ENCODE measurements at regions not wholly inside any gene's neighbourhood (a gene's known extent, or its start where the extent isn't known, plus 50 kb on each side); places are given as distances from the start of the nearest gene placed in this dataset.

- ChIA-PET CTCF (no interaction called here), POLR2A (ENCODE audit: unreplicated experiment) (no interaction called here)
- no peaks in the 10 kb centered on the region for H3K9me2 ChIP-seq (replicated peaks; ENCODE audit: low read length)
- BruUV-seq (replicated peaks), result no TSS peak
- H3K9ac ChIP-seq (ENCODE audit: low read length), result no peak overlapping the region
- no peak for DNase-seq
- H3K4me2 ChIP-seq (ENCODE audit: low read length), result no peak overlapping the region
- H2AFZ ChIP-seq (ENCODE audit: low read length), result no peak overlapping the region
- no peaks in the 10 kb centered on the region for H3K36me3 ChIP-seq (ENCODE audit: low read depth, low read length)
- H3K4me1 ChIP-seq (ENCODE audit: insufficient read depth, low read length), result peaks cover 11% of the 10 kb centered on the region
- no peak overlapping the region for H3K27ac ChIP-seq (ENCODE audit: low read length)
- H3K9me3 ChIP-seq (ENCODE audit: low read length), result no peaks in the 10 kb centered on the region
- peaks cover 9% of the 10 kb centered on the region; the same call in 1 of the 2 replicates for H3K27me3 ChIP-seq (ENCODE audit: low read length)
- H3K79me2 ChIP-seq (ENCODE audit: low read length), result no peaks in the 10 kb centered on the region
- H3F3A ChIP-seq (ENCODE audit: low read length, unreplicated experiment), result no peaks in the 10 kb centered on the region
- no peak overlapping the region for H3K4me3 ChIP-seq (ENCODE audit: low read length)
- intact Hi-C loops (cut with micrococcal nuclease), result no loop called here
- no peak for ATAC-seq
- TF ChIP-seq EZH2phosphoT487 (IDR thresholded peaks at IDR 0.05; ENCODE audit: borderline replicate concordance, low read length), result no peak
- TF ChIP-seq CTCF (conservative IDR thresholded peaks at IDR 0.05; ENCODE audit: low read depth, low read length), result no peak
- no peak for TF ChIP-seq EZH2 (IDR thresholded peaks at IDR 0.05; ENCODE audit: low read length, unreplicated experiment)
- no peaks in the 10 kb centered on the region for H4K20me1 ChIP-seq (ENCODE audit: low read length)
Measured at GRCh38 chr1:212232090-212232489, 53.1 kb upstream of the PPP2R5A start.

GRCh38 chr1:212233321-212233720 is 51.9 kb upstream of the PPP2R5A start:
- H3K4me2 ChIP-seq (ENCODE audit: low read length), result no peak overlapping the region
- DNase-seq, result no peak
- no TSS peak for BruUV-seq (replicated peaks)

More at GRCh38 chr1:212233321-212233720, 51.9 kb upstream of the PPP2R5A start:
- POLR2A ChIA-PET (ENCODE audit: unreplicated experiment), result interaction anchor here (0.7 kb wide), 1 partner anchor 11 kb away, joined by 7 read pairs; no protein-coding TSS in a partner anchor
- Histone ChIP-seq H4K20me1 (ENCODE audit: low read length) (no peaks in the 10 kb centered on the region), H3F3A (ENCODE audit: low read length, unreplicated experiment) (no peaks in the 10 kb centered on the region), H3K9me2 (replicated peaks; ENCODE audit: low read length) (no peaks in the 10 kb centered on the region), H3K27ac (ENCODE audit: low read length) (no peak overlapping the region), H3K9me3 (ENCODE audit: low read length) (no peaks in the 10 kb centered on the region), H3K36me3 (ENCODE audit: low read depth, low read length) (no peaks in the 10 kb centered on the region), H3K9ac (ENCODE audit: low read length) (no peak overlapping the region), H2AFZ (ENCODE audit: low read length) (no peak overlapping the region), H3K4me3 (ENCODE audit: low read length) (no peak overlapping the region), H3K4me1 (ENCODE audit: insufficient read depth, low read length) (peaks cover 16% of the 10 kb centered on the region), H3K27me3 (ENCODE audit: low read length) (peaks cover 3% of the 10 kb centered on the region; the same call in 1 of the 2 replicates), H3K79me2 (ENCODE audit: low read length) (no peaks in the 10 kb centered on the region)
- CTCF ChIA-PET, result no interaction called here
- intact Hi-C loops (cut with micrococcal nuclease), result no loop called here
- TF ChIP-seq EZH2phosphoT487 (IDR thresholded peaks at IDR 0.05; ENCODE audit: borderline replicate concordance, low read length), result no peak
- no peak for TF ChIP-seq EZH2 (IDR thresholded peaks at IDR 0.05; ENCODE audit: low read length, unreplicated experiment)
- TF ChIP-seq CTCF (conservative IDR thresholded peaks at IDR 0.05; ENCODE audit: low read depth, low read length), result no peak
- no peak for ATAC-seq
